ENCODE measurements at regions not wholly inside any gene's neighbourhood (a gene's known extent, or its start where the extent isn't known, plus 50 kb on each side); places are given as distances from the start of the nearest gene placed in this dataset.

DNA sequence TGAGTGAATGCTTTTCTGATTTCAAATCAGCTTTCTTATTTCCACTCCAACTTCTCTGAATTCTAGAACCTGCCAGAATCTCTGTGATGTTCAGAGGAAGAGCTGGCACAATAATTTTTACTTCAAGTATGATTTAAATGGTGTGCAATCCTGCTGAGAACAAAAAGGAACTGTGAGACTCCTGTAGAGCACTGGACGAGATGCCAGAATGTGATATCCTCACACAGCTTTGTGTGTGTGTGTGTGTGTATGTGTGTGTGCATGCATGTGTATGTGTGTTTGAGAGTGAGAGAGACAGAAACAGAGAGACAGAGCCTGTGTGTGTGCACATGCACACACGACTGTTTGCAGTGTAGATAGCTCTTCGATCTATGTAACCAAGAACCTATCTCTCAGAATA, 713.6 kb upstream of the ZP4 start (continued):
- TF ChIP-seq, protein P1, sequence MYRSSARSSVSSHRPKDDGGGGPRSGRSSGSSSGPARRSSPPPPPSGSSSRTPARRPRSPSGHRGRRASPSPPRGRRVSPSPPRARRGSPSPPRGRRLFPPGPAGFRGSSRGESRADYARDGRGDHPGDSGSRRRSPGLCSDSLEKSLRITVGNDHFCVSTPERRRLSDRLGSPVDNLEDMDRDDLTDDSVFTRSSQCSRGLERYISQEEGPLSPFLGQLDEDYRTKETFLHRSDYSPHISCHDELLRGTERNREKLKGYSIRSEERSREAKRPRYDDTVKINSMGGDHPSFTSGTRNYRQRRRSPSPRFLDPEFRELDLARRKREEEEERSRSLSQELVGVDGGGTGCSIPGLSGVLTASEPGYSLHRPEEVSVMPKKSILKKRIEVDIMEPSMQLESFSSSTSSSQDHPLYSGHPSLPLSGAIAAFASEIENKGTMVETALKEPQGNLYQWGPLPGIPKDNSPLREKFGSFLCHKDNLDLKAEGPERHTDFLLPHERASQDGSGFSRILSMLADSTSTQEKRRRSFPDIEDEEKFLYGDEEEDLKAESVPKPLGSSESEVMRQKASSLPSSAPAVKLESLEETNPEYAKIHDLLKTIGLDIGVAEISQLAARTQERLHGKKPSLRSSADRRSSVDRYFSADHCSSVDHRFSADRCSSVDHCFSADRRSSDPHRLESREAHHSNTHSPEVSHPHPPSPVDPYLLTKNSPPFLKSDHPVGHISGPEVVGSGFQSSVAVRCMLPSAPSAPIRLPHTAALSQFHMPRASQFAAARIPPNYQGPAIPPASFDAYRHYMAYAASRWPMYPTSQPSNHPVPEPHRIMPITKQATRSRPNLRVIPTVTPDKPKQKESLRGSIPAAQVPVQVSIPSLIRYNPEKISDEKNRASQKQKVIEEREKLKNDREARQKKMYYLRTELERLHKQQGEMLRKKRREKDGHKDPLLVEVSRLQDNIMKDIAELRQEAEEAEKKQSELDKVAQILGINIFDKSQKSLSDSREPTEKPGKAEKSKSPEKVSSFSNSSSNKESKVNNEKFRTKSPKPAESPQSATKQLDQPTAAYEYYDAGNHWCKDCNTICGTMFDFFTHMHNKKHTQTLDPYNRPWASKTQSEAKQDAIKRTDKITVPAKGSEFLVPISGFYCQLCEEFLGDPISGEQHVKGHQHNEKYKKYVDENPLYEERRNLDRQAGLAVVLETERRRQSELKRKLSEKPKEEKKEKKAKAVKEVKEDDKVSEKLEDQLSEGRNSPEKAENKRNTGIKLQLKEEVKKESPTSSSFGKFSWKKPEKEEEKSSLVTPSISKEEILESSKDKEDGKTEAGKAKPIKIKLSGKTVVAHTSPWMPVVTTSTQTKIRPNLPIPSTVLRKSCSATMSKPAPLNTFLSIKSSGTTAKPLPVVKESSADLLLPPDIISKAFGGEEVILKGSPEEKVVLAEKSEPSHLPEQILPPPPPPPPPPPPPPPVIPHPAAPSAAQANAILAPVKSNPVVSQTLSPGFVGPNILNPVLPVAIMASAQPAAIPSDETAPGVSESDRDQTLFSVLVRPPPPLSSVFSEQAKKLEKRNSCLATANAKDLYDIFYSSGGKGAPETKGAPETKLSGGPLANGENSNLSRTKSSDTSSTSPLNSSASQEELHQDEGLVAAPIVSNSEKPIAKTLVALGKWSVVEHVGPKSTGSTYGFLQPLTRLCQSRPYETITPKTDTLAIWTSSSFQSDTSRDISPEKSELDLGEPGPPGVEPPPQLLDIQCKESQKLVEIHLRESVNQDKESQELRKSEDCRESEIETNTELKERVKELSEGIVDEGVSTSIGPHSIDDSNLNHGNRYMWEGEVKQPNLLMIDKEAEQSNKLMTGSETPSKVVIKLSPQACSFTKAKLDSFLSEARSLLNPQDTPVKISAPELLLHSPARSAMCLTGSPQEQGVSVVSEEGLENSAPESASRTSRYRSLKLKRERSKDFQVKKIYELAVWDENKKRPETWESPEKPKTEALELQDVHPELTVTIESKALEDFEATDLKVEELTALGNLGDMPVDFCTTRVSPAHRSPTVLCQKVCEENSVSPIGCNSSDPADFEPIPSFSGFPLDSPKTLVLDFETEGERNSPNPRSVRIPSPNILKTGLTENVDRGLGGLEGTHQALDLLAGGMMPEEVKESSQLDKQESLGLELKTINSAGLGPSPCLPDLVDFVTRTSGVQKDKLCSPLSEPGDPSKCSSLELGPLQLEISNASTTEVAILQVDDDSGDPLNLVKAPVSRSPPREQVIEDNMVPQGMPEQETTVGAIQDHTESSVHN (IDR thresholded peaks at IDR 0.05; ENCODE audit: borderline replicate concordance in 1 of 2, low read depth in 1 of 2), result no peak
- TF ChIP-seq, protein P2, sequence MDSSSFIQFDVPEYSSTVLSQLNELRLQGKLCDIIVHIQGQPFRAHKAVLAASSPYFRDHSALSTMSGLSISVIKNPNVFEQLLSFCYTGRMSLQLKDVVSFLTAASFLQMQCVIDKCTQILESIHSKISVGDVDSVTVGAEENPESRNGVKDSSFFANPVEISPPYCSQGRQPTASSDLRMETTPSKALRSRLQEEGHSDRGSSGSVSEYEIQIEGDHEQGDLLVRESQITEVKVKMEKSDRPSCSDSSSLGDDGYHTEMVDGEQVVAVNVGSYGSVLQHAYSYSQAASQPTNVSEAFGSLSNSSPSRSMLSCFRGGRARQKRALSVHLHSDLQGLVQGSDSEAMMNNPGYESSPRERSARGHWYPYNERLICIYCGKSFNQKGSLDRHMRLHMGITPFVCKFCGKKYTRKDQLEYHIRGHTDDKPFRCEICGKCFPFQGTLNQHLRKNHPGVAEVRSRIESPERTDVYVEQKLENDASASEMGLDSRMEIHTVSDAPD (CRISPR knock-in tag; IDR thresholded peaks at IDR 0.05), result no peak
- TF ChIP-seq JUN (IDR thresholded peaks at IDR 0.05; ENCODE audit: borderline replicate concordance, low read depth, low read length) (no peak), JUN (CRISPR knock-in tag; IDR thresholded peaks at IDR 0.05; ENCODE audit: borderline replicate concordance) (no peak), PHF8 (IDR thresholded peaks at IDR 0.05; ENCODE audit: borderline replicate concordance, low read length) (no peak), ZNF197 (CRISPR knock-in tag; IDR thresholded peaks at IDR 0.05; ENCODE audit: low read depth) (no peak), ERF (CRISPR knock-in tag; IDR thresholded peaks at IDR 0.05) (no peak), ZNF586 (CRISPR knock-in tag; conservative IDR thresholded peaks at IDR 0.05) (no peak), GTF2A2 (tag; IDR thresholded peaks at IDR 0.05) (no peak)
- TF ChIP-seq, protein P3, sequence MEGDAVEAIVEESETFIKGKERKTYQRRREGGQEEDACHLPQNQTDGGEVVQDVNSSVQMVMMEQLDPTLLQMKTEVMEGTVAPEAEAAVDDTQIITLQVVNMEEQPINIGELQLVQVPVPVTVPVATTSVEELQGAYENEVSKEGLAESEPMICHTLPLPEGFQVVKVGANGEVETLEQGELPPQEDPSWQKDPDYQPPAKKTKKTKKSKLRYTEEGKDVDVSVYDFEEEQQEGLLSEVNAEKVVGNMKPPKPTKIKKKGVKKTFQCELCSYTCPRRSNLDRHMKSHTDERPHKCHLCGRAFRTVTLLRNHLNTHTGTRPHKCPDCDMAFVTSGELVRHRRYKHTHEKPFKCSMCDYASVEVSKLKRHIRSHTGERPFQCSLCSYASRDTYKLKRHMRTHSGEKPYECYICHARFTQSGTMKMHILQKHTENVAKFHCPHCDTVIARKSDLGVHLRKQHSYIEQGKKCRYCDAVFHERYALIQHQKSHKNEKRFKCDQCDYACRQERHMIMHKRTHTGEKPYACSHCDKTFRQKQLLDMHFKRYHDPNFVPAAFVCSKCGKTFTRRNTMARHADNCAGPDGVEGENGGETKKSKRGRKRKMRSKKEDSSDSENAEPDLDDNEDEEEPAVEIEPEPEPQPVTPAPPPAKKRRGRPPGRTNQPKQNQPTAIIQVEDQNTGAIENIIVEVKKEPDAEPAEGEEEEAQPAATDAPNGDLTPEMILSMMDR (IDR thresholded peaks at IDR 0.05 in 2 of 3, conservative IDR thresholded peaks at IDR 0.05 in 1 of 3; ENCODE audit: insufficient read depth in 2 of 3, low read depth in 1 of 3, low read length in 3 of 3), result no peak
- TF ChIP-seq, protein P4, sequence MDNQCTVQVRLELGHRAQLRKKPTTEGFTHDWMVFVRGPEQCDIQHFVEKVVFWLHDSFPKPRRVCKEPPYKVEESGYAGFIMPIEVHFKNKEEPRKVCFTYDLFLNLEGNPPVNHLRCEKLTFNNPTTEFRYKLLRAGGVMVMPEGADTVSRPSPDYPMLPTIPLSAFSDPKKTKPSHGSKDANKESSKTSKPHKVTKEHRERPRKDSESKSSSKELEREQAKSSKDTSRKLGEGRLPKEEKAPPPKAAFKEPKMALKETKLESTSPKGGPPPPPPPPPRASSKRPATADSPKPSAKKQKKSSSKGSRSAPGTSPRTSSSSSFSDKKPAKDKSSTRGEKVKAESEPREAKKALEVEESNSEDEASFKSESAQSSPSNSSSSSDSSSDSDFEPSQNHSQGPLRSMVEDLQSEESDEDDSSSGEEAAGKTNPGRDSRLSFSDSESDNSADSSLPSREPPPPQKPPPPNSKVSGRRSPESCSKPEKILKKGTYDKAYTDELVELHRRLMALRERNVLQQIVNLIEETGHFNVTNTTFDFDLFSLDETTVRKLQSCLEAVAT (IDR thresholded peaks at IDR 0.05), result no peak

Measured in K562 (cell line).